Naive thymus-derived CD4-positive, alpha-beta T cell (primary cell): ENCODE measurements at regions not wholly inside any gene's neighbourhood (a gene's known extent, or its start where the extent isn't known, plus 50 kb on each side); places are given as distances from the start of the nearest gene placed in this dataset.
"Not testable (repeated sequence)": the region's sequence is repeated elsewhere in the genome, so short reads cannot be mapped to it uniquely, and the experiment has no call there.

Experiments used
- ATAC-seq: fragments of 150-1000 bp; cut with Tn5 transposase; 2 replicates; pipeline ENCODE4 v1.10.0; 2021; ENCODE audit warnings: mild to moderate bottlenecking, moderate library complexity
- CTCF ChIA-PET: fragments of 350-600 bp; sonication (Branson Sonifier 250); formaldehyde crosslinking; loops from one replicate; lab custom pipeline; 2021; ENCODE audit warnings: antibody characterized with exemption; lab: Charles Lee
- POLR2A ChIA-PET: fragments of 350-600 bp; sonication (Branson Sonifier 250); formaldehyde crosslinking; loops from one replicate; lab custom pipeline; 2021; ENCODE audit warnings: antibody characterized with exemption, inconsistent platforms; lab: Charles Lee
- DNase-seq, 9 donors: peaks; one replicate each; pipeline versions ENCODE4 v3.0.0 to v3.0.0-alpha.2; 2020 to 2022; ENCODE audit warnings: mixed read lengths in 1 of 9
- H3K27ac ChIP-seq: one replicate; pipeline ENCODE4 v1.7.0; 2013; ENCODE audit warnings: mild to moderate bottlenecking, low read depth, low read length, moderate library complexity
- H3K27me3 ChIP-seq, 2 donors: one replicate each; pipeline ENCODE4 v1.7.0; 2013; ENCODE audit warnings: low read length in 2 of 2, mild to moderate bottlenecking in 2 of 2, moderate library complexity in 2 of 2; ENCODE audit not compliant: control insufficient read depth in 2 of 2, insufficient read depth in 2 of 2
- H3K36me3 ChIP-seq, 3 experiments: 1 replicate in 2 of 3; 2 replicates in 1 of 3; pipeline ENCODE4 v1.7.0; 2013; ENCODE audit warnings: low read length in 3 of 3, mild to moderate bottlenecking in 3 of 3, moderate library complexity in 1 of 3; ENCODE audit not compliant: insufficient read depth in 3 of 3, control insufficient read depth in 2 of 3
- H3K4me1 ChIP-seq, 2 donors: one replicate each; pipeline ENCODE4 v1.7.0; 2013; ENCODE audit warnings: low read length in 2 of 2, mild to moderate bottlenecking in 2 of 2, moderate library complexity in 1 of 2; ENCODE audit not compliant: control insufficient read depth in 2 of 2, insufficient read depth in 2 of 2
- H3K4me3 ChIP-seq: 2 replicates; pipeline ENCODE4 v1.7.0; 2013; ENCODE audit warnings: mild to moderate bottlenecking, low read length
- H3K9me3 ChIP-seq, 3 experiments: 1 replicate in 2 of 3; 2 replicates in 1 of 3; pipeline ENCODE4 v1.7.0; 2013; ENCODE audit warnings: low read length in 3 of 3; ENCODE audit not compliant: control insufficient read depth in 2 of 3
- H3K27ac Mint-ChIP-seq, 9 donors: one replicate each; pipeline ENCODE4 v1.8.0; 2020 to 2022; ENCODE audit warnings: mixed read lengths in 9 of 9, mild to moderate bottlenecking in 8 of 9, moderate library complexity in 5 of 9, inconsistent platforms in 2 of 9
- H3K27me3 Mint-ChIP-seq, 5 donors: one replicate each; pipeline ENCODE4 v1.8.0; 2021 to 2022; ENCODE audit warnings: mixed read lengths in 5 of 5, mild to moderate bottlenecking in 1 of 5
- H3K36me3 Mint-ChIP-seq, 5 donors: one replicate each; pipeline ENCODE4 v1.8.0; 2020 to 2022; ENCODE audit warnings: mixed read lengths in 5 of 5, mild to moderate bottlenecking in 3 of 5, inconsistent platforms in 1 of 5
- H3K4me1 Mint-ChIP-seq, 7 donors: one replicate each; pipeline ENCODE4 v1.8.0; 2020 to 2022; ENCODE audit warnings: mixed read lengths in 7 of 7, mild to moderate bottlenecking in 3 of 7, inconsistent platforms in 1 of 7
- H3K4me3 Mint-ChIP-seq, 10 donors: one replicate each; pipeline ENCODE4 v1.8.0; 2020 to 2022; ENCODE audit warnings: mild to moderate bottlenecking in 10 of 10, mixed read lengths in 10 of 10, moderate library complexity in 6 of 10, inconsistent platforms in 2 of 10
- H3K9me3 Mint-ChIP-seq, 11 donors: one replicate each; pipeline ENCODE4 v1.8.0; 2020 to 2022; ENCODE audit warnings: mixed read lengths in 11 of 11, mild to moderate bottlenecking in 4 of 11, inconsistent platforms in 1 of 11, moderate library complexity in 1 of 11
- intact Hi-C, 2 donors: fragments of 100-400 bp; cut with micrococcal nuclease; formaldehyde crosslinking; loops; one replicate each; pipeline ENCODE4 v1.15.1; 2023

DNA sequence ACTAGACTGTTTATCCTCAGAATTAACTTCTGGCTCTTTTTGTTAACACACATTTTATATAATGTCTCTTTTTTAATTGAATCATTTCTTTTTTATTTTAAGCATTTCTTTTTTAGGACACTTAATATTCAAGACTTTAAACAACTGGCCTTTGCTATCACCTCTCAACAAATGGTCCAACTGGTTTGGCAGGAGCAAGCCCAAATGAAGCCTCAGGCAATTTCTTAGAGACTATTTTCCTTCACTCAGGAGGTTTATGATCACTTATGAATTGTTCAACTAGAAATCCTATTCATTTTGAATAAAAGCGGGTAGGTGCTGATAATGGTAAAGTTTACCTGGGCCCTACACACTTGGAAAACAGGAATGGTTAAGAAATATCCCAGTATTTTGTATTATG lies 705.6 kb upstream of the GBE1 start:
- ChIA-PET POLR2A (no interaction called here), CTCF (no interaction called here)
- Mint-ChIP-seq H3K27me3 (no peaks in the 10 kb centered on the region), H3K27ac (no peak overlapping the region), H3K4me3 (no peak overlapping the region), H3K4me1 (no peaks in the 10 kb centered on the region), H3K36me3 (no peaks in the 10 kb centered on the region), H3K9me3 (peaks cover 0 to 9% (median 3%) of the 10 kb centered on the region in 11 donors)
- no peak for DNase-seq
- Histone ChIP-seq H3K9me3 (no peaks in the 10 kb centered on the region), H3K27me3 (no peaks in the 10 kb centered on the region), H3K36me3 (no peaks in the 10 kb centered on the region), H3K4me3 (no peak overlapping the region), H3K4me1 (no peaks in the 10 kb centered on the region), H3K27ac (no peak overlapping the region)
- intact Hi-C loops, result no loop called here
- ATAC-seq, result no peak

- no peak overlapping the region for H3K27ac Mint-ChIP-seq
- intact Hi-C loops, result no loop called here
- CTCF ChIA-PET, result no interaction called here
- no peak overlapping the region for H3K27ac ChIP-seq
- DNase-seq (no peak), ATAC-seq (no peak)
- H3K4me3 ChIP-seq, result no peak overlapping the region
- POLR2A ChIA-PET, result no interaction called here
- H3K9me3 Mint-ChIP-seq, result peaks cover 0 to 23% (median 6%) of the 10 kb centered on the region in 11 donors
- no peaks in the 10 kb centered on the region for H3K4me1 ChIP-seq
- H3K27me3 ChIP-seq, result no peaks in the 10 kb centered on the region
- H3K9me3 ChIP-seq, result peaks cover 0 to 4% (median 0%) of the 10 kb centered on the region in 3 experiments
- H3K27me3 Mint-ChIP-seq, result no peaks in the 10 kb centered on the region
- no peaks in the 10 kb centered on the region for H3K36me3 Mint-ChIP-seq
- no peak overlapping the region for H3K4me3 Mint-ChIP-seq
- H3K36me3 ChIP-seq, result no peaks in the 10 kb centered on the region
- no peaks in the 10 kb centered on the region for H3K4me1 Mint-ChIP-seq
These were observed 701.5 kb upstream of the GBE1 start for GRCh38 chr3:82462977-82463376.

- peaks cover 0 to 20% (median 8%) of the 10 kb centered on the region in 11 donors for H3K9me3 Mint-ChIP-seq
- no peaks in the 10 kb centered on the region for H3K4me1 Mint-ChIP-seq
- DNase-seq (no peak), ATAC-seq (no peak)
- H3K27me3 Mint-ChIP-seq, result no peaks in the 10 kb centered on the region
- H3K27me3 ChIP-seq, result no peaks in the 10 kb centered on the region
- intact Hi-C loops, result no loop called here
- H3K4me3 Mint-ChIP-seq, result no peak overlapping the region
- no peaks in the 10 kb centered on the region for H3K4me1 ChIP-seq
- no peaks in the 10 kb centered on the region for H3K36me3 Mint-ChIP-seq
- peaks cover 0 to 4% (median 0%) of the 10 kb centered on the region in 3 experiments for H3K9me3 ChIP-seq
- H3K27ac ChIP-seq, result no peak overlapping the region
- no peak overlapping the region for H3K27ac Mint-ChIP-seq
- no peak overlapping the region for H3K4me3 ChIP-seq
- POLR2A ChIA-PET, result no interaction called here
- CTCF ChIA-PET, result no interaction called here
- H3K36me3 ChIP-seq, result no peaks in the 10 kb centered on the region
These were observed 699.8 kb upstream of the GBE1 start for GRCh38 chr3:82461049-82461889.

DNA sequence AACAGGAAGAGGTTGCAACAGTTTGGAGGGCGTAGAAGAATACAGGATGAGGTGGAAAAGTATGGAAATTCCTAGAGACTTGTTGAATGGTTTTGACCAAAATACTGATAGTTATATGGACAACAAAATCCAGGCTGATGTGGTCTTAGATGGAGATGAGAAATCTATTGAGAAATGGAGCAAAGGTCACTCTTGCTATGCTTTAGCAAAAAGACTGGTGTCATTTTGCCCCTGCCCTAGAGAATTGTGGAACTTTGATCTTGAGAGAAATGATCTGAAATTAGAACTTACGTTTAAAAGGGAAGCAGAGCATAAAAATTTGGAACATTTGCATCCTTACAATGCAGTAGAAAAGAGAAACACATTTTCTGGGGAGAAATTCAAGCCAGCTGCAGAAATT lies 686.9 kb upstream of the GBE1 start:
- intact Hi-C loops, result no loop called here
- H3K4me3 ChIP-seq, result no peak overlapping the region
- ChIA-PET CTCF (no interaction called here), POLR2A (no interaction called here)
- H3K4me1 ChIP-seq, result no peaks in the 10 kb centered on the region
- no peak overlapping the region for H3K27ac ChIP-seq
- Mint-ChIP-seq H3K4me3 (no peak overlapping the region), H3K9me3 (peaks cover 4 to 31% (median 13%) of the 10 kb centered on the region in 11 donors), H3K27me3 (no peaks in the 10 kb centered on the region), H3K27ac (no peak overlapping the region), H3K4me1 (no peaks in the 10 kb centered on the region), H3K36me3 (no peaks in the 10 kb centered on the region)
- H3K27me3 ChIP-seq, result no peaks in the 10 kb centered on the region
- ATAC-seq (no peak), DNase-seq (no peak)
- no peaks in the 10 kb centered on the region for H3K9me3 ChIP-seq
- H3K36me3 ChIP-seq, result no peaks in the 10 kb centered on the region

- H3K36me3 ChIP-seq, H3K4me3 Mint-ChIP-seq, DNase-seq, ATAC-seq, H3K4me1 Mint-ChIP-seq, H3K27me3 Mint-ChIP-seq, H3K27ac ChIP-seq, H3K27me3 ChIP-seq, H3K4me3 ChIP-seq, intact Hi-C loops, H3K9me3 ChIP-seq, H3K36me3 Mint-ChIP-seq, POLR2A ChIA-PET, H3K4me1 ChIP-seq: not testable (repeated sequence)
- Mint-ChIP-seq H3K27ac (peak overlapping the region in 1 of 9 donors; percentile 27), H3K9me3 (peaks cover 0 to 33% (median 5%) of the 10 kb centered on the region in 11 donors)
- CTCF ChIA-PET, result interaction anchor here (0.7 kb wide), 1 partner anchor 601 kb away, joined by 4 read pairs; no protein-coding TSS in a partner anchor
These were observed 667.4 kb upstream of the GBE1 start for GRCh38 chr3:82428821-82429220.

- Mint-ChIP-seq H3K9me3 (peaks cover 0 to 14% (median 3%) of the 10 kb centered on the region in 11 donors), H3K4me1 (no peaks in the 10 kb centered on the region), H3K27ac (no peak overlapping the region), H3K27me3 (no peaks in the 10 kb centered on the region), H3K36me3 (no peaks in the 10 kb centered on the region), H3K4me3 (no peak overlapping the region)
- H3K27me3 ChIP-seq, result no peaks in the 10 kb centered on the region
- ChIA-PET CTCF (no interaction called here), POLR2A (no interaction called here)
- DNase-seq (no peak), ATAC-seq (no peak)
- H3K4me3 ChIP-seq, result no peak overlapping the region
- no peak overlapping the region for H3K27ac ChIP-seq
- H3K9me3 ChIP-seq, result no peaks in the 10 kb centered on the region
- no peaks in the 10 kb centered on the region for H3K4me1 ChIP-seq
- intact Hi-C loops, result no loop called here
- no peaks in the 10 kb centered on the region for H3K36me3 ChIP-seq
These were observed 662.5 kb upstream of the GBE1 start for GRCh38 chr3:82424031-82424339.
